Colonic mucosa (tissue), 4 donors: ENCODE measurements at regions not wholly inside any gene's neighbourhood (a gene's known extent, or its start where the extent isn't known, plus 50 kb on each side); places are given as distances from the start of the nearest gene placed in this dataset.

Source experiments
- DNase-seq: peaks from one replicate; pipeline ENCODE4 v3.0.0-alpha.2; 2020
- H3K27ac ChIP-seq: fragments of 200-600 bp; one replicate; pipeline ENCODE4 v1.8.0; 2021
- H3K27me3 ChIP-seq: fragments of 200-600 bp; one replicate; pipeline ENCODE4 v1.8.0; 2021
- H3K36me3 ChIP-seq: fragments of 200-600 bp; one replicate; pipeline ENCODE4 v1.8.0; 2021
- H3K4me1 ChIP-seq: fragments of 200-600 bp; one replicate; pipeline ENCODE4 v1.8.0; 2021; ENCODE audit warnings: mild to moderate bottlenecking
- H3K4me3 ChIP-seq: fragments of 200-600 bp; one replicate; pipeline ENCODE4 v1.8.0; 2021
- H3K9ac ChIP-seq, 2 donors: one replicate each; pipeline ENCODE4 v1.7.0; 2013; ENCODE audit warnings: control low read depth in 2 of 2, low read depth in 2 of 2, low read length in 2 of 2
- H3K9me3 ChIP-seq: fragments of 200-600 bp; one replicate; pipeline ENCODE4 v1.8.0; 2021
- intact Hi-C: fragments of 100-400 bp; cut with DNase I; formaldehyde crosslinking; loops from one replicate; pipeline ENCODE4 v1.14.1; 2022
- TF ChIP-seq, protein P1 (sequence below): fragments of 200-600 bp; IDR thresholded peaks from one replicate; pipeline ENCODE4 v1.8.0; 2022; ENCODE audit warnings: antibody characterized with exemption, mild to moderate bottlenecking
- donor health status: healthy.
- donor health status: DM: no; HTN: no; CAD: no.
- donor health status: DM: no; HTN: no; CAD: no.

DNA sequence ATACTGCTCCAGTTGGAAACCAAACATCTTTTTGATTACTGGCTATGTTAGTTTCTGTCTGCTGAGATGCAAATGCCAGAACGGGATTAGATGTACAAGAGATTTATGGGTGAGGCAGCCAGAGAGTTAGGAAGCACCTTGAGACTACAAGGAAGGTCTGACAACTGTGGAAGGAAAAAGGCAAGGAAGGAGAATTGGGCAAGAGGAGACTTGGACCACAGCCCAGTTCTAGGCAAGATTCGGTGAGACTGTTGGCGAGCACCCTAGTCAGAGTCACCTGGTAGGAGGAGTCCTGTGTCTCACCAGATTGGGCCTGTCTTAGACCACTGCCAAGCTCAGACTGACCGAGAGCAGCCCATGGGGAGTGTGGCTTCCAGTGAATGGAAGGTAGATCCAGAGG, 91.8 kb upstream of the F13A1 start:
- Histone ChIP-seq H3K27ac (no peak overlapping the region), H3K4me1 (no peaks in the 10 kb centered on the region), H3K9ac (no peak overlapping the region), H3K27me3 (no peaks in the 10 kb centered on the region), H3K9me3 (no peaks in the 10 kb centered on the region), H3K4me3 (no peak overlapping the region), H3K36me3 (no peaks in the 10 kb centered on the region)
- TF ChIP-seq, protein P1, sequence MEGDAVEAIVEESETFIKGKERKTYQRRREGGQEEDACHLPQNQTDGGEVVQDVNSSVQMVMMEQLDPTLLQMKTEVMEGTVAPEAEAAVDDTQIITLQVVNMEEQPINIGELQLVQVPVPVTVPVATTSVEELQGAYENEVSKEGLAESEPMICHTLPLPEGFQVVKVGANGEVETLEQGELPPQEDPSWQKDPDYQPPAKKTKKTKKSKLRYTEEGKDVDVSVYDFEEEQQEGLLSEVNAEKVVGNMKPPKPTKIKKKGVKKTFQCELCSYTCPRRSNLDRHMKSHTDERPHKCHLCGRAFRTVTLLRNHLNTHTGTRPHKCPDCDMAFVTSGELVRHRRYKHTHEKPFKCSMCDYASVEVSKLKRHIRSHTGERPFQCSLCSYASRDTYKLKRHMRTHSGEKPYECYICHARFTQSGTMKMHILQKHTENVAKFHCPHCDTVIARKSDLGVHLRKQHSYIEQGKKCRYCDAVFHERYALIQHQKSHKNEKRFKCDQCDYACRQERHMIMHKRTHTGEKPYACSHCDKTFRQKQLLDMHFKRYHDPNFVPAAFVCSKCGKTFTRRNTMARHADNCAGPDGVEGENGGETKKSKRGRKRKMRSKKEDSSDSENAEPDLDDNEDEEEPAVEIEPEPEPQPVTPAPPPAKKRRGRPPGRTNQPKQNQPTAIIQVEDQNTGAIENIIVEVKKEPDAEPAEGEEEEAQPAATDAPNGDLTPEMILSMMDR = no peak
- DNase-seq = no peak
- intact Hi-C loops = no loop called here

DNA sequence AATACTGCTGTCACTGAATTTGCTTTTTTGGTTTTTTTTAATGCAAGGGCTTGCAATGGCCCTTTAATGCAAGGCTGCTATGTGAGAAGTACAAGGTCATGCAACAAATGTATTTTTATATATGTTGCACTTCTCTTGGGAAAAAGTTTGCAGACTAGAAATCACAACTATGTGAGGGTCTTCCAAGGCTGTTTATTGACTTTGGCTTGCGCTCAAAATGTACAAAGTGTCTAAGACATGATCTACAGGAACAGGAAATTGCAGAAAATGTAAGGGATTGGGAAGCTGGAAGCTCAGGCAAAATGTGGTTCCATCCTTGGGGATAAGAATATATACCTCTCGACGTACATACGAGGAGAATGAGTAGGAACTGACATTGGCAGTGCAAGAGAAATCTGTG, 92.2 kb upstream of the F13A1 start:
- Histone ChIP-seq H3K4me1 (no peaks in the 10 kb centered on the region), H3K27ac (no peak overlapping the region), H3K9ac (no peak overlapping the region), H3K9me3 (no peaks in the 10 kb centered on the region), H3K27me3 (no peaks in the 10 kb centered on the region), H3K4me3 (no peak overlapping the region), H3K36me3 (no peaks in the 10 kb centered on the region)
- intact Hi-C loops = no loop called here
- DNase-seq = no peak
- TF ChIP-seq, protein P1 = no peak

DNA sequence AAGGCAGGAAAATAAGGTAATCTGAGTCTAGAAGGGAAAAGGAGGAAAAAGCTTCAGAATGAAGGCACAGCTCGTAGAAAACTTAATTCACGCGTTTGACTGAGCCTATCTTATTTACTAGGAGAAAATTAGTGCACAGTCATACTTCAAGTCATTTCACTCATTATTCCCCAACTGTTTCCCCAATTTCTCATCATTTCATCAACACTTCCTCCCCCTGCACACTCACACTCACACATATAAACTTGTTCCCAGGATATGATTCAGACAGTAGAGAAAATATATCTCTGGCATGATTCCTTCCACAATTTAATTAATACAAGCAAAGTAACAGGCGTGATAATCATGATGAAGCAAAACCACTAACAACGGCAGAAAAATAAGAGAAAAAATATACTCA, 94.5 kb upstream of the F13A1 start:
- Histone ChIP-seq H3K4me3 (no peak overlapping the region), H3K9me3 (no peaks in the 10 kb centered on the region), H3K27me3 (no peaks in the 10 kb centered on the region), H3K9ac (no peak overlapping the region), H3K4me1 (no peaks in the 10 kb centered on the region), H3K36me3 (no peaks in the 10 kb centered on the region), H3K27ac (no peak overlapping the region)
- DNase-seq = no peak
- TF ChIP-seq, protein P1 = no peak
- intact Hi-C loops = no loop called here

DNA sequence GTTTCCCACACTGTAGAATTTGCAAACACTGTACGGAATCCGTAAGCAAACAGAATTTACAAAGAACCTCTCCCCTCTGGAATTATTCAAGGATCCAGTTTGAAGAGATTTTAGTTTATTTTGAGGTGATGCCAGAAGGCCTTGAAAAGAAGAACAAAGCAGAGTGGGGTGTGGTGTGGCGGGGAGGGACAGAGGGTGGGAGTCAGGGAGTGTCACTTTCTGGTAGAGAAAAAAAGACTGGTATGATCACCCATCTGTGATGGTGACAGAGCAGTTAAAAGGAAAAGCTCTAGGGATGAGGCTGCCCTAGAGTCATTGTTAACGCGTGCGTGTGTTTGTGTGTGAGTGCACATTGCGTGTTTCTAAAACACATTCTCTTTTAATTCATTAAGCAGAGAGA, 97.0 kb upstream of the F13A1 start:
- intact Hi-C loops = no loop called here
- Histone ChIP-seq H3K4me1 (no peaks in the 10 kb centered on the region), H3K4me3 (no peak overlapping the region), H3K27me3 (no peaks in the 10 kb centered on the region), H3K36me3 (no peaks in the 10 kb centered on the region), H3K9ac (no peak overlapping the region), H3K9me3 (no peaks in the 10 kb centered on the region), H3K27ac (no peak overlapping the region)
- TF ChIP-seq, protein P1 = no peak
- DNase-seq = no peak

DNA sequence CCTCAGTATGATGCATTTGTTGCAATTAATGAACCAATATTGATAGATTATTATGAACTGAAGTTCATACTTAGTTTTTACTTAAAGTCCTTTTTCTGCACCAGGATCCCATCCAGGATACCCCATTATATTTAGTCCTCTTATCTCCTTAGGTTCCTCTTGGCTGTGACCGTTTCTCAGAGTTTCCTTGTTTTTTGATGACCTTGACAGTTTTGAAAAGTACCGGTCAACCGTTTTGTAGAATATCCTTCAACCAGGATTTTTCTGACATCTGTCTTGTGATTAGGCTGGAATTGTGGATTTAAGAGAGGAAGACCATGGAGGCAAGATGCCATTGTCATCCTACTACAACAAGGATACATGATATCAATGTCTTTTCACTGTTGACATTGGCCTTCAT, 98.0 kb upstream of the F13A1 start:
- no peak for DNase-seq
- intact Hi-C loops = no loop called here
- Histone ChIP-seq H3K27ac (no peak overlapping the region), H3K4me3 (no peak overlapping the region), H3K27me3 (no peaks in the 10 kb centered on the region), H3K9me3 (no peaks in the 10 kb centered on the region), H3K4me1 (no peaks in the 10 kb centered on the region), H3K9ac (no peak overlapping the region), H3K36me3 (no peaks in the 10 kb centered on the region)
- TF ChIP-seq, protein P1 = no peak

DNA sequence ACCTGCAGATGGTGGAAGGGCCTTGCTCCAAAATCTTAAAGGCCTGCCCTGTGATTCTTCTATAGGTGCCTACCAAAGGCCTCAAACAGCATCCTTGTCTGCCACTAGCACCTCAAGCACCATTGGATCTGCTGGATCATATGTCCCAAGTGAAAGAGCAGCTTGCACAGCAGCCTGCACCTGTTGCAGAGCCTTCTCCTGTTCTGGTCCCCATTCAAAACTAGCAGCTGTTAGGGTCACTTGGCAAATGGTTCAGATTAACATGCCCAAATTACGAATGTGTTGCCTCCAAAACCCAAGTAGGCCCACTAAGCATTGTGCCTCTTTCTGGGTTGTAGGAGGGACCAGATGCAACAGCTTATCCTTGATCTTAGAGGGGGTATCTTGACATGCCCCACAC, 99.6 kb upstream of the F13A1 start:
- Histone ChIP-seq H3K27me3 (no peaks in the 10 kb centered on the region), H3K4me1 (no peaks in the 10 kb centered on the region), H3K36me3 (no peaks in the 10 kb centered on the region), H3K9me3 (no peaks in the 10 kb centered on the region), H3K27ac (no peak overlapping the region), H3K4me3 (no peak overlapping the region), H3K9ac (no peak overlapping the region)
- TF ChIP-seq, protein P1 = no peak
- intact Hi-C loops = no loop called here
- no peak for DNase-seq
